ENCODE measurements at regions not wholly inside any gene's neighbourhood (a gene's known extent, or its start where the extent isn't known, plus 50 kb on each side); places are given as distances from the start of the nearest gene placed in this dataset.

DNA sequence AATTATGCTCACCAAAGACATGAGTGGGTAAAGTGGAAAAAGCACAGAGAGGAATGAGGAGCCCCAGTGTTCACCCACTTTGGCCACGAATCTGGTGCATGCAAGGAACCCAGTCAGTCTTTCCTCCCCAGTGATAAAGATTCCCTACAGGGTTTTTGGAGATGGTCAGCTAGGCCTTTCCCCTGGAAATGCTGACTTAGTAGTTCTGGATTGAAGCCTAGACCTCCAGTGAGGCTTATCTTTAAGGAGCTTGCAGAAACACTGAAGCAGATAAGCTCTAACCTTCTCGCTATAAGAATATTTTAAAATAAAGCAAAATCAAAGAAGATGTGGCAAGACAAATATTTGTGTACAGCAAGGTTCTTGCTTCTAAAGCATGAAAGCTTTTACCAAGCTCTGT lies 178.3 kb upstream of the CCDC68 start:
- no peak for TF ChIP-seq POLR2A (IDR thresholded peaks at IDR 0.05; ENCODE audit: low read length)
- TF ChIP-seq GATA1 (IDR thresholded peaks at IDR 0.05; ENCODE audit: low read depth, low read length): no peak
